Thoracic aorta (tissue), 2 donors: ENCODE measurements at regions not wholly inside any gene's neighbourhood (a gene's known extent, or its start where the extent isn't known, plus 50 kb on each side); places are given as distances from the start of the nearest gene placed in this dataset.

Experiments used
- ATAC-seq: fragments of 150-250 bp; one replicate; pipeline ENCODE4 v1.8.0; 2017; ENCODE audit warnings: low read depth; ENCODE audit not compliant: insufficient number of reproducible peaks, low FRiP score
- DNase-seq: peaks from one replicate; pipeline ENCODE4 v3.0.0-alpha.2; 2020; ENCODE audit warnings: low spot score
- H3K27ac ChIP-seq, 2 donors: fragments of 200-600 bp; sonication (generic); 1 replicate in 1 of 2; 2 replicates in 1 of 2; pipeline ENCODE4 v1.5.1; 2016; ENCODE audit warnings: mild to moderate bottlenecking in 2 of 2, moderate library complexity in 2 of 2
- H3K27me3 ChIP-seq: fragments of 200-600 bp; sonication (generic); replicated peaks from 2 replicates; pipeline ENCODE4 v1.6.0; 2016; ENCODE audit warnings: mild to moderate bottlenecking; ENCODE audit not compliant: insufficient read depth
- H3K36me3 ChIP-seq: fragments of 200-600 bp; sonication (generic); one replicate; pipeline ENCODE4 v1.5.1; 2016
- H3K4me1 ChIP-seq, 2 donors: fragments of 200-600 bp; sonication (generic); 1 replicate in 1 of 2; 2 replicates in 1 of 2; pipeline versions ENCODE4 v1.5.1 to v1.6.0; 2016; ENCODE audit warnings: low read depth in 2 of 2, mild to moderate bottlenecking in 1 of 2; ENCODE audit not compliant: control insufficient read depth in 1 of 2
- H3K4me3 ChIP-seq: fragments of 200-600 bp; sonication (generic); 2 replicates; pipeline ENCODE4 v1.5.1; 2016; ENCODE audit warnings: mild to moderate bottlenecking
- H3K9me3 ChIP-seq: fragments of 200-600 bp; sonication (generic); 2 replicates; pipeline ENCODE4 v1.5.1; 2016
- CTCF ChIP-seq: fragments of 200-600 bp; sonication (generic); IDR thresholded peaks from one replicate; pipeline ENCODE4 v1.5.1; 2019; ENCODE audit warnings: antibody characterized with exemption

- H3K36me3 ChIP-seq: no peaks in the 10 kb centered on the region
- no peak for ATAC-seq
- no peak overlapping the region for H3K4me3 ChIP-seq
- TF ChIP-seq CTCF: no peak
- no peak overlapping the region for H3K27ac ChIP-seq
- H3K4me1 ChIP-seq: no peaks in the 10 kb centered on the region
- no peaks in the 10 kb centered on the region for H3K9me3 ChIP-seq
- no peaks in the 10 kb centered on the region for H3K27me3 ChIP-seq
- DNase-seq: no peak
Measured at GRCh38 chr10:7077880-7078279, 333.0 kb downstream of the SFMBT2 start.

- no peaks in the 10 kb centered on the region for H3K27me3 ChIP-seq
- ATAC-seq (no peak), DNase-seq (no peak)
- no peaks in the 10 kb centered on the region for H3K36me3 ChIP-seq
- H3K27ac ChIP-seq: no peak overlapping the region
- H3K9me3 ChIP-seq: no peaks in the 10 kb centered on the region
- no peak overlapping the region for H3K4me3 ChIP-seq
- no peak for TF ChIP-seq CTCF
- H3K4me1 ChIP-seq: no peaks in the 10 kb centered on the region
Measured at GRCh38 chr10:7075851-7076250, 335.0 kb downstream of the SFMBT2 start.

GRCh38 chr10:7075110-7075509 lies 335.7 kb downstream of the SFMBT2 start:
- H3K4me1 ChIP-seq: no peaks in the 10 kb centered on the region
- H3K27me3 ChIP-seq: no peaks in the 10 kb centered on the region
- H3K4me3 ChIP-seq: no peak overlapping the region
- ATAC-seq: no peak
- no peak for DNase-seq
- no peak overlapping the region for H3K27ac ChIP-seq
- no peaks in the 10 kb centered on the region for H3K36me3 ChIP-seq
- H3K9me3 ChIP-seq: no peaks in the 10 kb centered on the region
- no peak for TF ChIP-seq CTCF

GRCh38 chr10:7071421-7071820 lies 339.4 kb downstream of the SFMBT2 start:
- TF ChIP-seq CTCF: no peak
- ATAC-seq: no peak

GRCh38 chr10:7070950-7071349 lies 339.9 kb downstream of the SFMBT2 start:
- DNase-seq (no peak), ATAC-seq (no peak)
- Histone ChIP-seq H3K4me1 (no peaks in the 10 kb centered on the region), H3K9me3 (no peaks in the 10 kb centered on the region), H3K4me3 (no peak overlapping the region), H3K36me3 (no peaks in the 10 kb centered on the region), H3K27me3 (no peaks in the 10 kb centered on the region), H3K27ac (no peak overlapping the region)
- no peak for TF ChIP-seq CTCF

More at GRCh38 chr10:7071421-7071820, 339.4 kb downstream of the SFMBT2 start:
- Histone ChIP-seq H3K36me3 (no peaks in the 10 kb centered on the region), H3K4me1 (no peaks in the 10 kb centered on the region), H3K27me3 (no peaks in the 10 kb centered on the region), H3K4me3 (no peak overlapping the region), H3K9me3 (no peaks in the 10 kb centered on the region), H3K27ac (no peak overlapping the region)
- DNase-seq: no peak
